ENCODE measurements at regions not wholly inside any gene's neighbourhood (a gene's known extent, or its start where the extent isn't known, plus 50 kb on each side); places are given as distances from the start of the nearest gene placed in this dataset.

GRCh38 chr4:12319765-12320164, 891.1 kb upstream of the HS3ST1 start:
- no peak for TF ChIP-seq CTCF (IDR thresholded peaks at IDR 0.05; ENCODE audit: control extremely low read depth in 1 of 3, insufficient read depth in 1 of 3, low read depth in 1 of 3, low read length in 3 of 3)
- no peak for TF ChIP-seq EP300 (IDR thresholded peaks at IDR 0.05; ENCODE audit: borderline replicate concordance in 1 of 2, low read depth in 2 of 2, low read length in 2 of 2)
- TF ChIP-seq TCF12 (IDR thresholded peaks at IDR 0.05; ENCODE audit: low read depth, low read length), result no peak
- no peak for TF ChIP-seq EZH2 (IDR thresholded peaks at IDR 0.05; ENCODE audit: low read depth, low read length, severe bottlenecking)
- no peak for TF ChIP-seq SUZ12 (IDR thresholded peaks at IDR 0.05; ENCODE audit: low read length)
